ENCODE measurements at regions not wholly inside any gene's neighbourhood (a gene's known extent, or its start where the extent isn't known, plus 50 kb on each side); places are given as distances from the start of the nearest gene placed in this dataset.

GRCh38 chr1:43044572-43045361 is 86.1 kb upstream of the SLC2A1 start:
- Histone ChIP-seq H3K27ac (no peak overlapping the region), H3K4me3 (no peak overlapping the region), H3K4me2 (no peak overlapping the region), H3K9me3 (no peaks in the 10 kb centered on the region), H3K4me1 (0 out of 3 replicates have a peak, but pooled peaks cover 6% of the 10 kb centered on the region)
- ChIA-PET POLR2A (no interaction called here), CTCF (interaction anchor here (0.9 to 2.4 kb wide), 4 partner anchors 9 to 132 kb away, joined by 3 to 8 read pairs (median 3); no protein-coding TSS in a partner anchor)
- DNase-seq (ENCODE audit: low read depth in 1 of 2, low spot score in 1 of 2) (no peak), ATAC-seq (no peak), FAIRE-seq (no peak)
- 55% methylated on average over 6 of the region's 6 CpGs for WGBS (ENCODE audit: missing lambda C conversion rate)
- no peak for TF ChIP-seq ELK1 (IDR thresholded peaks at IDR 0.05; ENCODE audit: low read depth, low read length)
- no peak for TF ChIP-seq GATA3 (IDR thresholded peaks at IDR 0.05; ENCODE audit: borderline replicate concordance)
- no peak for TF ChIP-seq RAD21 (conservative IDR thresholded peaks at IDR 0.05 in 1 of 2, IDR thresholded peaks at IDR 0.05 in 1 of 2)
- TF ChIP-seq HOXB5 (CRISPR knock-in tag; IDR thresholded peaks at IDR 0.05) = no peak
- no peak for TF ChIP-seq NR3C1 (IDR thresholded peaks at IDR 0.05)
- no peak for TF ChIP-seq KDM5A (IDR thresholded peaks at IDR 0.05)
- TF ChIP-seq REST (IDR thresholded peaks at IDR 0.05) = no peak
- no peak for TF ChIP-seq PHF8 (IDR thresholded peaks at IDR 0.05; ENCODE audit: borderline replicate concordance, low read depth)
- no peak for TF ChIP-seq SMC3 (IDR thresholded peaks at IDR 0.05)
- no peak for TF ChIP-seq MAZ (IDR thresholded peaks at IDR 0.05; ENCODE audit: borderline replicate concordance, low read depth, low read length)
- no peak for TF ChIP-seq FOSL2 (IDR thresholded peaks at IDR 0.05)
- TF ChIP-seq FOSL2 (CRISPR knock-in tag; IDR thresholded peaks at IDR 0.05) = no peak
- no peak for TF ChIP-seq HES2 (IDR thresholded peaks at IDR 0.05)
- TF ChIP-seq CHD2 (IDR thresholded peaks at IDR 0.05; ENCODE audit: low read length, partially characterized antibody) = no peak
- no peak for TF ChIP-seq KDM1A (IDR thresholded peaks at IDR 0.05; ENCODE audit: low read depth)

GRCh38 chr1:43043695-43044094 is 85.0 kb upstream of the SLC2A1 start:
- peaks cover 4% of the 10 kb centered on the region; the same call in 1 of the 3 replicates for H3K4me1 ChIP-seq
- no peak overlapping the region for H3K4me3 ChIP-seq
- TF ChIP-seq SMC3 (IDR thresholded peaks at IDR 0.05) = no peak
- no peak for TF ChIP-seq MAFK (IDR thresholded peaks at IDR 0.05; ENCODE audit: partially characterized antibody)
- TF ChIP-seq ZSCAN20 (CRISPR knock-in tag; IDR thresholded peaks at IDR 0.05) = no peak
- TF ChIP-seq BHLHE40 (IDR thresholded peaks at IDR 0.05; ENCODE audit: low read depth, low read length) = no peak
- TF ChIP-seq FOSB (CRISPR knock-in tag; IDR thresholded peaks at IDR 0.05) = no peak
- TF ChIP-seq EHF (CRISPR knock-in tag; IDR thresholded peaks at IDR 0.05) = no peak
- TF ChIP-seq FOSL2 (IDR thresholded peaks at IDR 0.05) = no peak
- no peak for TF ChIP-seq FOSL2 (CRISPR knock-in tag; IDR thresholded peaks at IDR 0.05)
- TF ChIP-seq USF2 (IDR thresholded peaks at IDR 0.05) = no peak
- no peak for TF ChIP-seq HOXB13 (CRISPR knock-in tag; IDR thresholded peaks at IDR 0.05; ENCODE audit: low read depth)
- no peak for TF ChIP-seq RNF2 (IDR thresholded peaks at IDR 0.05; ENCODE audit: borderline replicate concordance, low read depth)
- no peak overlapping the region for H3K27ac ChIP-seq
- ATAC-seq (no peak), DNase-seq (ENCODE audit: low read depth in 1 of 2, low spot score in 1 of 2) (no peak), FAIRE-seq (no peak)
- POLR2A ChIA-PET = no interaction called here
- no peak overlapping the region for H3K4me2 ChIP-seq
- no peaks in the 10 kb centered on the region for H3K9me3 ChIP-seq
- CTCF ChIA-PET = interaction anchor here (0.8 to 1.1 kb wide), 2 partner anchors 120 to 131 kb away, joined by 3 read pairs; no protein-coding TSS in a partner anchor
- 72% methylated on average over 4 of the region's 5 CpGs for WGBS (ENCODE audit: missing lambda C conversion rate)
